DMS 273 (cell line): ENCODE measurements at regions not wholly inside any gene's neighbourhood (a gene's known extent, or its start where the extent isn't known, plus 50 kb on each side); places are given as distances from the start of the nearest gene placed in this dataset.
A peak's percentile ranks its signal among the peaks of the same experiment; 100 is the strongest.
"Not testable (repeated sequence)": the region's sequence is repeated elsewhere in the genome, so short reads cannot be mapped to it uniquely, and the experiment has no call there.

Source experiments
- DNase-seq: peaks from one replicate; lab custom pipeline; 2025; ENCODE audit not compliant: unreplicated experiment; lab: John Stamatoyannopoulos, UW

GRCh38 chr14:28944605-28945004 lies 178.0 kb downstream of the FOXG1 start:
- no peak for DNase-seq

DNA sequence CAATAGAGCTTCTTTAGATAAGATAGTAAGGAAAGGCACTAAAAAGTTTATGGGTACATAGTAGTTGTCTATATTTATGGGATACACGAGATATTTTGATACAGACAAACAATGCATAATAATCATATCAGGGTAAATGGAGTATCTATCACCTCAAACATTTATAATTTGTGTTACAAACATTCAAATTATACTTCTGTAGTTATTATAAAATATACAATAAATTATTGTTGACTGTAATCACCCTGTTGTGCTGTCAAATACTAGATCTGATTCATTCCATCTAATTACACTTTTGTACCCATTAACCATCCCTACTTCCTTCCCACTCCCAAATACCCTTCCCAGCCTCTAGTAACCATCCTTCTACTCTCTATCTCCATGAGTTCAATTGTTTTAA lies 179.7 kb downstream of the FOXG1 start:
- DNase-seq = no peak

DNA sequence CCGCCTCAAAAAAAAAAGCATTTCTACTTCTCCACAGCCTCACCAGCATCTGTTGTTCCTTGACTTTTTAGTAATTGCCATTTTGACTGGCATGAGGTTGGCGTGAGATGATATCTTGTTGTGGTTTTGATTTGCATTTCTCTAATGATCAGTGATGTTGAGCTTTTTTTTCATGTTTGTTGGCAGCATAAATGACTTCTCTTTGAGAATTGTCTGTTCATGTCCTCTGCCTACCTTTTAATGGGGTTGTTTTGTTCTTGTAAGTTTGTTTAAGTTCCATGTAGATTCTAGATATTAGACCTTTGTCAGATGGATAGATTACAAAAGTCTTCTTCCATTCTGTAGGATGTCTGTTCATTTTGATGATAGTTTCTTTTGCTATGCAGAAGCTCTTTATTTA lies 182.9 kb downstream of the FOXG1 start:
- DNase-seq = no peak

DNA sequence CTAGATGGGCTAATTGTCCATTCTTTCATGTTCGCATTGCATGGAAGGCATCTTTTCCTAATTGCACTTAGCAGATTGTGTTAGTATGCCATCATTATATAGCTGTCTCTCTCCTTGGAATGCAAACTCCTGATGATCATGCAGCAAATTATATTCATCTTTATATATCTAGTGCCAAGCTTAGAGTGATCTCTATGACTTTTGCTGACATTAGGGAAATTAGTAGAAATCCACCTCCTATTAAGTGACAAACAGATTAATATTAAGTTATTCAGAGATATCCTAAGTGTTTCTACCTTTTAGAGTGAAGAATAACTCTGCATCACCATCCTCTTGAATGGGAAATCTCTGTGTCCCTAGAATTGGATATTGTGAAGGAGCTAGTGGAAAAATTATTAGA lies 185.6 kb downstream of the FOXG1 start:
- no peak for DNase-seq

- no peak for DNase-seq
Observed at GRCh38 chr14:28952666-28953065, 186.1 kb downstream of the FOXG1 start.

DNA sequence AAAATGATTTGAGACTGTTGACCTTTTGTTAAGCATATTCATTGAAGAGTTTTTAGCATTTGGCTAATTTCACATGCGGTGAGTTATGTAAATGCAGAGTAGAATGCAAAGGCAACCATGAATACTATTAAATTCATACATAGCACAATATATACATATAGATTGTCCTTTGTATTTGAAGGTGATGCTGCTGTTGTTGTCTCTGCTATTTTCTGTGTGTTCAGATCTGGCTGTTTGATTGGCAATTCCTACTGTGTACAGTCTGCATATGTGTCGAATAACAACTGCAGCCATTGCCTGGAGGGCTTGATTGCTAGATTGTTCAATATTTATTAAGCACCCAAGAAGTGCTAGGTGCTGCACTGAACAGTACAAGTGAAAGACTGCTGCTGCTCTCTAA lies 187.4 kb downstream of the FOXG1 start:
- no peak for DNase-seq

DNA sequence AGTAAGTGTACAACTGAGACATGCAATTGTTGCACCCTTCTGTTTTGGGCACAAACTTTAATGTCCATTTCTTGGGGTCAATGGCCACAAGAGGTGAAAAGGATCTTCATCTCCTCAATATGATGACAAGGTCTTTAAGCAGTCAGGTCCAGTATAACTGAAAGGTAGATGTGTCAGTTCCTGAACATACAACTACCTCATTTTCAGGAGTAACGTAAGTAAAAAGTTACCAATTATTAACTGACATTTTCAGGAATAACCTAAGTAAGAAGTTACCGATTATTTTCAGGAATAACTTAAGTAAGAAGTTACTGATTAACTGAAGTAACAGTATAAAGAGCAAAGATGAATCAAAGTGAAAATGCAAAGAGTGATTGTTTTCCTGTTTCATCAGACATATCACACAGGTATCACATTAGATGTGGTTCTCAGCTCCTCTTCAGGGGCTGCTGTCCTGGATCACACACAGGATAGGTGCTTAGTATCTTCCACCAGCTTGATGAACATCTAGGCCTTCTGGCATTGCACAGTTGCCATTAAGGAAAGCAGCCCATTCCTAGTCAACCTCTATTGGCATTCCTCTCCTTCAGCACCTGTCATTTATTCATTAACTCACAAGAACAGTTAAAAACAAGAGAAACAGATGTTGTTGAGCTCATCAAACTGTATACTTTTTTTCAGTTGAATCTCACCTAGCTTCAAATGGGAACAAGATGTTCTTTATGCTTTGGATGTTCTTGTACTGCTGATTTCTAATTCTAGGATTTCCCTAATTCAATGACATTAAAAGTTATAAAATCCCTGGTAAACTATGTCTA lies 200.0 kb downstream of the FOXG1 start:
- DNase-seq = no peak

GRCh38 chr14:28975084-28975483 lies 208.5 kb downstream of the FOXG1 start:
- no peak for DNase-seq

- no peak for DNase-seq
Observed at GRCh38 chr14:28982228-28982627, 215.6 kb downstream of the FOXG1 start.

GRCh38 chr14:28983279-28983678 lies 216.7 kb downstream of the FOXG1 start:
- DNase-seq = no peak

- no peak for DNase-seq
Observed at GRCh38 chr14:28987516-28987915, 220.9 kb downstream of the FOXG1 start.

DNA sequence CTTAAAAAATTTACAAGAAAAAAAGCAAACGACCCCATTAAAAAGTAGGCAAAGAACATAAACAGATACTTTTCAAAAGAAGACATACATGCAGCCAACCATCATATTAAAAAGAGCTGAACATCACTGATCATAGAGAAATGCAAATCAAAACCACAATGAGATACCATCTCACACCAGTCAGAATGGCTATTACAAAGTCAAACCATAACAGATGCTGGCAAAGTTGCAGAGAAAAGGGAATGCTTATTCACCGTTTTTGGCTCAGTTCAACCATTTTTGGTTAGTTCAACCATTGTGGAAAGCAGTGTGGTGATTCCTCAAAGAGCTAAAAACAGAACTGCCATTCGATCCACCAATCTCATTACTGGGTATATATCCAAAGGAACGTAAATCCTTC lies 230.6 kb downstream of the FOXG1 start:
- not testable (repeated sequence) for DNase-seq

DNA sequence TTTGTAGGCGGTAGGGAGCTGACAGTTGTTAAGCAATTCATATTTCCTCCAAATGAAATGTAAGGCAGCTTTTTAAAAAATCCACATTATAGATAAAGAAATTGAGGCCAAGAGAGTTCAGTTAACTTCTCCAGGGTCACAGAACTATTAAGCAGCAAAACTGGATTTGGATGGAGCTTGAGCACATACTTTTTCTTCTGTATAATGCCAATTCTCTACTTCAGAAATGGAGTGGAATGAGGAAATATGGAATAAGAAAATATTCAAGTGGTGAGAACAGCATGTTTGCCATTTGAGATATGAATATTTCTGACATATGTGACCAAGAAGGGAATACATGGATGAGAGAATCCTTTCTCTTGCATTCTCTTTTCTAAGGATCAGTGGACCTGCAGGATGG lies 233.1 kb downstream of the FOXG1 start:
- DNase-seq = no peak

- no peak for DNase-seq
Observed at GRCh38 chr14:29005647-29006046, 239.1 kb downstream of the FOXG1 start.

GRCh38 chr14:29007990-29008389 lies 241.4 kb downstream of the FOXG1 start:
- no peak for DNase-seq

- DNase-seq = peak; percentile 65
Observed at GRCh38 chr14:29016050-29016900, 249.7 kb downstream of the FOXG1 start.

GRCh38 chr14:29023505-29023904 lies 256.9 kb downstream of the FOXG1 start:
- DNase-seq = not testable (repeated sequence)

GRCh38 chr14:29027441-29027840 lies 260.9 kb downstream of the FOXG1 start:
- not testable (repeated sequence) for DNase-seq

DNA sequence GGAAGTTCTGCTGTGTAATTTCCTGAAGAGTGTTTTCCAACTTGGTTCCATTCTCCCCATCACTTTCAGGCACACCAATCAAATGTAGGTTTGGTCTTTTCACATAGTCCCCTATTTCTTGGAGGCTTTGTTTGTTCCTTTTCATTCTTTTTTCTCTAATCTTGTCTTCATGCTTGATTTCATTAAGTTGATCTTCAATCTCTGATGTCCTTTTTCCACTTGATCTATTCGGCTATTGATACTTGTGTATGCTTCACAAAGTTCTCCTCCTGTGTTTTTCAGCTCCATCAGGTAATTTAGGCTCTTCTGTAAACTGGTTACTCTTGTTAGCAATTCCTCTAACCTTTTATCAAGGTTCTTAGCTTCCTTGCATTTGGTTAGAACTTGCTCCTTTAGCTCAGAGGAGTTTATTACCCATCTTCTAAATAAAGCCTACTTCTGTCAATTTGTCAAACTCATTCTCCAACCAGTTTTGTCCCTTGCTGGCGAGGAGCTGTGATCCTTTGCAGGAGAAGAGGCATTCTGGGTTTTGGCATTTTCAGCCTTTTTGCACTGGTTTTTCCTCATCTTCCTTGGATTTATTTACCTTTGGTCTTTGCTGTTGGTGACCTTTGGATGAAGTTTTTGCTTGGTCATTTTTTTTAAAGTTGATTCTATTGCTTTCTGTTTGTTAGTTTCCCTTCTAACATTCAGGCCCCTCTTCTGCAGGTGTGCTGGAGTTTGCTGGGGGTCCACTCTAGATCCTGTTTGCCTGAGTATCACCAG lies 261.5 kb downstream of the FOXG1 start:
- not testable (repeated sequence) for DNase-seq

DNA sequence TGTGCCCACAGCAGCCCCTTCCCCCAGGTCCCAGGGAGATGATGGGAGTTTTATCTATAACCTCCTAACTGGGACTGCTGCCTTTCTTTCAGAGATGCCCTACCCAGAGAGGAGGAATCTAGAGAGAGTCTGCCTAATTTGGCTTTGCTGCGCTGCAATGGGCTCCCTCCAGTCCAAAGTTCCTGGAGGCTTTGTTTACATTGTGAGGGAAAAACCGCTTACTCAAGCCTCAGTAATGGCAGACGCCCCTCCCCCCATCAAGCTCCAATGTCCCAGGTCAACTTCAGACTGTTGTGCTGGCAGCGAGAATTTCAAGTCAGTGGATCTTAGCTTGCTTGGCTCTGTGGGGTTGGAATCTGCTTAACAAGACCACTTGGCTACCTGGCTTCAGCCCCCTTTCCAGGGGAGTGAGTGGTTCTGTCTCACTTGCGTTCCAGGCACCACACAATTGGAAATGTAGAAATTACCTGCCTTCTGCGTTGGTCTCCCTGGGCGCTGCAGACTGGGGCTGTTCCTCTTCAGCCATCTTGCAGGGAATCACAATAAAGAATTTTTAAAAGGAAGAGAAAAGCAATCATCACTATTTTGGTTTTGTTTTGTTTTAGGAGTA lies 262.5 kb downstream of the FOXG1 start:
- DNase-seq = no peak

- no peak for DNase-seq
Observed at GRCh38 chr14:29030121-29030520, 263.5 kb downstream of the FOXG1 start.
